IMR-90 (cell line): ENCODE measurements at regions not wholly inside any gene's neighbourhood (a gene's known extent, or its start where the extent isn't known, plus 50 kb on each side); places are given as distances from the start of the nearest gene placed in this dataset.

Source experiments
- ATAC-seq: fragments of 200-7000 bp; cut with Tn5 transposase; 2 replicates; pipeline ENCODE4 v1.9.1; 2020; ENCODE audit warnings: low read depth, mild to moderate bottlenecking, moderate library complexity
- BruUV-seq: library from RNA; stranded (reverse); fragments of 400-500 nt; replicated peaks from 2 replicates; lab custom pipeline; 2021; lab: Mats Ljungman, UMichigan
- CTCF ChIA-PET: fragments of 300-600 bp; formaldehyde crosslinking; extraction: SDS; loops from one replicate; lab custom pipeline; 2021; ENCODE audit warnings: antibody characterized with exemption; lab: Yijun Ruan, JAX
- POLR2A ChIA-PET: fragments of 300-600 bp; sonication (Branson Sonifier 250); formaldehyde crosslinking; loops from one replicate; lab custom pipeline; 2022; ENCODE audit warnings: antibody characterized with exemption; ENCODE audit not compliant: unreplicated experiment; lab: Charles Lee
- DNase-seq: peaks from one replicate; pipeline ENCODE4 v3.0.0; 2013
- H2AFZ ChIP-seq: replicated peaks from 2 replicates; pipeline ENCODE3; 2013; ENCODE audit warnings: low read length, mild to moderate bottlenecking; ENCODE audit not compliant: poor library complexity
- H2AK5ac ChIP-seq: 2 replicates; pipeline ENCODE4 v1.6.1; 2013; ENCODE audit warnings: low read depth, low read length, inconsistent platforms
- H2AK9ac ChIP-seq: replicated peaks from 2 replicates; pipeline ENCODE3; 2013; ENCODE audit warnings: mild to moderate bottlenecking, low read depth, low read length, moderate library complexity; ENCODE audit not compliant: poor library complexity
- H2BK120ac ChIP-seq: 2 replicates; pipeline ENCODE4 v1.6.1; 2013; ENCODE audit warnings: low read depth, low read length, inconsistent platforms
- H2BK15ac ChIP-seq: 3 replicates; pipeline ENCODE4 v1.6.1; 2013; ENCODE audit warnings: low read depth, low read length, inconsistent platforms
- H2BK20ac ChIP-seq: 2 replicates; pipeline ENCODE4 v1.6.1; 2013; ENCODE audit warnings: low read depth, mild to moderate bottlenecking, inconsistent platforms, low read length, moderate library complexity
- H2BK5ac ChIP-seq: 2 replicates; pipeline ENCODE4 v1.6.1; 2013; ENCODE audit warnings: mild to moderate bottlenecking, low read depth, low read length, inconsistent platforms; ENCODE audit not compliant: poor library complexity, severe bottlenecking
- H3K14ac ChIP-seq: replicated peaks from 2 replicates; pipeline ENCODE4 v1.6.1; 2013; ENCODE audit warnings: low read depth, low read length, inconsistent platforms
- H3K18ac ChIP-seq: 2 replicates; pipeline ENCODE4 v1.6.1; 2013; ENCODE audit warnings: low read depth, low read length, control low read depth
- H3K23ac ChIP-seq: 2 replicates; pipeline ENCODE4 v1.6.1; 2013; ENCODE audit warnings: low read depth, low read length, inconsistent platforms
- H3K27ac ChIP-seq: 2 replicates; pipeline ENCODE4 v1.5.1; 2013; ENCODE audit warnings: mild to moderate bottlenecking, control low read depth, low read length; ENCODE audit not compliant: insufficient read depth
- H3K27me3 ChIP-seq: 2 replicates; pipeline ENCODE4 v1.6.1; 2013; ENCODE audit warnings: low read length; ENCODE audit not compliant: control insufficient read depth, insufficient read depth
- H3K36me3 ChIP-seq: 2 replicates; pipeline ENCODE4 v1.6.1; 2013; ENCODE audit warnings: low read length, mixed read lengths; ENCODE audit not compliant: control insufficient read depth, insufficient read depth
- H3K4ac ChIP-seq: 2 replicates; pipeline ENCODE4 v1.6.1; 2013; ENCODE audit warnings: low read depth, low read length, inconsistent platforms
- H3K4me1 ChIP-seq: 2 replicates; pipeline ENCODE4 v1.6.1; 2013; ENCODE audit warnings: low read length, mixed read lengths; ENCODE audit not compliant: control insufficient read depth, insufficient read depth
- H3K4me2 ChIP-seq: 2 replicates; pipeline ENCODE4 v1.6.1; 2013; ENCODE audit warnings: low read depth, mild to moderate bottlenecking, control low read depth, low read length, moderate library complexity
- H3K4me3 ChIP-seq: 2 replicates; pipeline ENCODE4 v1.5.1; 2013; ENCODE audit warnings: low read depth, mild to moderate bottlenecking, control low read depth, low read length, moderate library complexity; ENCODE audit not compliant: insufficient read depth
- H3K56ac ChIP-seq: 2 replicates; pipeline ENCODE4 v1.6.1; 2013; ENCODE audit warnings: low read length, inconsistent platforms; ENCODE audit not compliant: insufficient read depth; ENCODE audit errors: extremely low read depth
- H3K79me1 ChIP-seq, 2 experiments: 2 replicates each; pipeline ENCODE4 v1.6.1; 2013; ENCODE audit warnings: low read length in 2 of 2, inconsistent platforms in 1 of 2, low read depth in 1 of 2
- H3K9ac ChIP-seq: 2 replicates; pipeline ENCODE4 v1.6.1; 2013; ENCODE audit warnings: low read depth, low read length, control low read depth
- H3K9me1 ChIP-seq: 2 replicates; pipeline ENCODE4 v1.6.1; 2013; ENCODE audit warnings: low read length, inconsistent platforms; ENCODE audit not compliant: insufficient read depth
- H3K9me3 ChIP-seq: 2 replicates; pipeline ENCODE4 v1.6.1; 2013; ENCODE audit warnings: low read length; ENCODE audit not compliant: control insufficient read depth, insufficient read depth
- H4K20me1 ChIP-seq: 2 replicates; pipeline ENCODE4 v1.6.1; 2013; ENCODE audit warnings: low read length, inconsistent platforms; ENCODE audit not compliant: insufficient read depth
- H4K5ac ChIP-seq: 2 replicates; pipeline ENCODE4 v1.6.1; 2013; ENCODE audit warnings: mild to moderate bottlenecking, low read depth, low read length, control low read depth
- H4K8ac ChIP-seq, 2 experiments: 2 replicates each; pipeline ENCODE4 v1.6.1; 2013; ENCODE audit warnings: low read depth in 2 of 2, low read length in 2 of 2, control low read depth in 1 of 2, inconsistent platforms in 1 of 2
- H4K91ac ChIP-seq: 2 replicates; pipeline ENCODE4 v1.6.1; 2013; ENCODE audit warnings: low read depth, low read length, inconsistent platforms; ENCODE audit not compliant: insufficient read depth
- MAFK ChIP-seq: IDR thresholded peaks from 2 replicates; pipeline ENCODE4 v1.6.1; 2012; ENCODE audit warnings: low read depth, low read length, improper control_type of control experiment
- POLR2A ChIP-seq: IDR thresholded peaks from 2 replicates; pipeline ENCODE4 v1.6.1; 2012; ENCODE audit warnings: mild to moderate bottlenecking, low read depth, low read length
- WGBS, 2 experiments: methylation state at CpG; one replicate each; pipeline versions ENCODE4 v1.1.5 to v1.1.7; 2013; ENCODE audit warnings: missing lambda C conversion rate in 2 of 2; ENCODE audit not compliant: insufficient read length in 1 of 2; ENCODE audit errors: extremely low coverage in 2 of 2; 5-methylcytosine and 5-hydroxymethylcytosine counted together
- dilution Hi-C: fragments of 300-500 bp; cut with HindIII; formaldehyde crosslinking; loops from one replicate; pipeline ENCODE4 v1.14.3; 2018; ENCODE audit warnings: low sequenced_read_pairs; ENCODE audit not compliant: unreplicated experiment
- in situ Hi-C: fragments of 300-500 bp; cut with MboI; formaldehyde crosslinking; loops from 3 replicates; pipeline ENCODE4 v1.14.3; 2019; ENCODE audit warnings: low sequenced_read_pairs, inconsistent platforms, mixed read lengths
- intact Hi-C: fragments of 100-400 bp; cut with micrococcal nuclease; formaldehyde crosslinking; loops from 2 replicates; pipeline ENCODE4 v1.10.0; 2022

GRCh38 chr10:123451618-123452245, 214.4 kb upstream of the GPR26 start:
- no TSS peak for BruUV-seq

More at GRCh38 chr10:123451618-123452245, 214.4 kb upstream of the GPR26 start:
- Histone ChIP-seq H3K4ac (no peak overlapping the region), H2AFZ (no peak overlapping the region), H3K9me1 (no peaks in the 10 kb centered on the region), H3K23ac (no peak overlapping the region), H2BK15ac (no peak overlapping the region), H4K5ac (no peak overlapping the region), H4K20me1 (no peaks in the 10 kb centered on the region), H3K56ac (no peak overlapping the region), H2BK20ac (no peak overlapping the region), H3K4me2 (no peak overlapping the region), H3K18ac (no peak overlapping the region), H3K27ac (no peak overlapping the region), H3K36me3 (no peaks in the 10 kb centered on the region), H2AK9ac (no peak overlapping the region), H3K9me3 (peaks cover 41% of the 10 kb centered on the region), H3K27me3 (no peaks in the 10 kb centered on the region), H3K79me1 (no peaks in the 10 kb centered on the region), H3K4me3 (no peak overlapping the region), H4K8ac (no peak overlapping the region), H3K4me1 (no peaks in the 10 kb centered on the region), H2BK120ac (no peak overlapping the region), H4K91ac (no peak overlapping the region), H3K14ac (no peak overlapping the region), H3K9ac (no peak overlapping the region), H2BK5ac (no peak overlapping the region), H2AK5ac (no peak overlapping the region)
- ATAC-seq (no peak), DNase-seq (no peak)
- ChIA-PET CTCF (no interaction called here), POLR2A (no interaction called here)
- in situ Hi-C loops, result no loop called here
- dilution Hi-C loops, result no loop called here
- 40% methylated on average over 2 of the region's 14 CpGs; no CpG with 5 or more reads in 1 of the 2 experiments for WGBS, 2 experiments
- no peak for TF ChIP-seq MAFK
- no peak for TF ChIP-seq POLR2A
- intact Hi-C loops, result no loop called here
